Vagina (tissue), 2 donors: ENCODE measurements at regions not wholly inside any gene's neighbourhood (a gene's known extent, or its start where the extent isn't known, plus 50 kb on each side); places are given as distances from the start of the nearest gene placed in this dataset.

Experiments used
- DNase-seq, 2 donors: peaks; one replicate each; pipeline ENCODE4 v3.0.0-alpha.2; 2017; ENCODE audit errors: extremely low spot score in 2 of 2
- H3K27ac ChIP-seq: fragments of 200-600 bp; sonication (generic); one replicate; pipeline ENCODE4 v1.5.1; 2019
- H3K27me3 ChIP-seq: fragments of 200-600 bp; sonication (generic); one replicate; pipeline ENCODE4 v1.5.1; 2019
- H3K36me3 ChIP-seq, 2 donors: fragments of 200-600 bp; sonication (generic); one replicate each; pipeline ENCODE4 v1.5.1; 2017 to 2019
- H3K4me1 ChIP-seq: fragments of 200-600 bp; sonication (generic); one replicate; pipeline ENCODE4 v1.5.1; 2019
- H3K4me3 ChIP-seq, 2 donors: fragments of 200-600 bp; sonication (generic); 1 replicate in 1 of 2; 2 replicates in 1 of 2; pipeline ENCODE4 v1.5.1; 2016 to 2019
- H3K9me3 ChIP-seq: fragments of 200-600 bp; sonication (generic); one replicate; pipeline ENCODE4 v1.5.1; 2019
- CTCF ChIP-seq, 3 experiments: fragments of 450-650 bp in 2 of 3; fragments of 200-600 bp in 1 of 3; sonication (generic) in 1 of 3; IDR thresholded peaks; one replicate each; pipeline ENCODE4 v1.5.1; 2017 to 2019; ENCODE audit warnings: antibody characterized with exemption in 3 of 3, mild to moderate bottlenecking in 2 of 3, moderate library complexity in 2 of 3
- POLR2A ChIP-seq, 2 donors: fragments of 450-650 bp; IDR thresholded peaks; one replicate each; pipeline ENCODE4 v1.6.1; 2017; ENCODE audit warnings: antibody characterized with exemption in 2 of 2, mild to moderate bottlenecking in 2 of 2, moderate library complexity in 2 of 2
- POLR2AphosphoS5 ChIP-seq, 2 donors: sonication (generic); formaldehyde crosslinking; IDR thresholded peaks; one replicate each; pipeline ENCODE4 v1.9.0; 2017; ENCODE audit warnings: antibody characterized with exemption in 2 of 2, mild to moderate bottlenecking in 2 of 2, low read depth in 1 of 2; ENCODE audit not compliant: insufficient read depth in 1 of 2
- intact Hi-C: fragments of 100-400 bp; cut with DNase I; formaldehyde crosslinking; loops from one replicate; pipeline ENCODE4 v1.15.1; 2023

- Histone ChIP-seq H3K9me3 (no peaks in the 10 kb centered on the region), H3K36me3 (no peaks in the 10 kb centered on the region), H3K27ac (no peak overlapping the region), H3K4me1 (no peaks in the 10 kb centered on the region), H3K27me3 (no peaks in the 10 kb centered on the region), H3K4me3 (no peak overlapping the region)
- peak; percentile 77 to 90 for DNase-seq
- intact Hi-C loops, result no loop called here
- TF ChIP-seq POLR2A (IDR thresholded peaks at IDR 0.05), result no peak
- no peak for TF ChIP-seq CTCF (IDR thresholded peaks at IDR 0.05)
- no peak for TF ChIP-seq POLR2AphosphoS5 (IDR thresholded peaks at IDR 0.05; ENCODE audit: insufficient read depth in 1 of 2, low read depth in 1 of 2)
Observed at GRCh38 chr20:58142843-58143185, 85.6 kb downstream of the ANKRD60 start.

- H3K27ac ChIP-seq, result no peak overlapping the region
- H3K9me3 ChIP-seq, result no peaks in the 10 kb centered on the region
- H3K27me3 ChIP-seq, result no peaks in the 10 kb centered on the region
- no peaks in the 10 kb centered on the region for H3K4me1 ChIP-seq
- intact Hi-C loops, result no loop called here
- H3K4me3 ChIP-seq, result no peak overlapping the region
- DNase-seq, result peak; percentile 65 to 82
- H3K36me3 ChIP-seq, result no peaks in the 10 kb centered on the region
- TF ChIP-seq POLR2AphosphoS5 (IDR thresholded peaks at IDR 0.05; ENCODE audit: insufficient read depth in 1 of 2, low read depth in 1 of 2) (no peak), CTCF (IDR thresholded peaks at IDR 0.05) (no peak), POLR2A (IDR thresholded peaks at IDR 0.05) (no peak)
Observed at GRCh38 chr20:58141971-58142842, 86.2 kb downstream of the ANKRD60 start.

- no peak overlapping the region for H3K4me3 ChIP-seq
Observed at GRCh38 chr20:58141496-58141895, 87.0 kb downstream of the ANKRD60 start.

GRCh38 chr20:58140787-58141425 lies 87.5 kb downstream of the ANKRD60 start:
- Histone ChIP-seq H3K4me1 (no peaks in the 10 kb centered on the region), H3K9me3 (no peaks in the 10 kb centered on the region), H3K27me3 (no peaks in the 10 kb centered on the region), H3K36me3 (no peaks in the 10 kb centered on the region), H3K27ac (no peak overlapping the region), H3K4me3 (no peak overlapping the region)
- DNase-seq, result peak; percentile 40 to 87
- intact Hi-C loops, result no loop called here
- TF ChIP-seq CTCF (IDR thresholded peaks at IDR 0.05) (no peak), POLR2A (IDR thresholded peaks at IDR 0.05) (no peak), POLR2AphosphoS5 (IDR thresholded peaks at IDR 0.05; ENCODE audit: insufficient read depth in 1 of 2, low read depth in 1 of 2) (no peak)

More at GRCh38 chr20:58141496-58141895, 87.0 kb downstream of the ANKRD60 start:
- intact Hi-C loops, result no loop called here
- peak in 1 of 2 donors; percentile 44 for DNase-seq
- H3K27me3 ChIP-seq, result no peaks in the 10 kb centered on the region
- H3K27ac ChIP-seq, result no peak overlapping the region
- H3K36me3 ChIP-seq, result no peaks in the 10 kb centered on the region
- no peaks in the 10 kb centered on the region for H3K4me1 ChIP-seq
- no peaks in the 10 kb centered on the region for H3K9me3 ChIP-seq
- no peak for TF ChIP-seq CTCF (IDR thresholded peaks at IDR 0.05)
- TF ChIP-seq POLR2A (IDR thresholded peaks at IDR 0.05), result no peak
- no peak for TF ChIP-seq POLR2AphosphoS5 (IDR thresholded peaks at IDR 0.05; ENCODE audit: insufficient read depth in 1 of 2, low read depth in 1 of 2)
